ENCODE measurements at regions not wholly inside any gene's neighbourhood (a gene's known extent, or its start where the extent isn't known, plus 50 kb on each side); places are given as distances from the start of the nearest gene placed in this dataset.

- TF ChIP-seq POLR2A (IDR thresholded peaks at IDR 0.05) (no peak), CTCF (IDR thresholded peaks at IDR 0.05) (no peak)
Observed at GRCh38 chr18:78903436-78904178, 76.0 kb upstream of the SALL3 start.
